T-helper 1 cell treated with Interleukin-12 subunit alpha and Interleukin-12 subunit beta and Interleukin-4 antibody, amounts not matched to agents 30 ng/mL and 1 ng/mL, for 36 hours (primary cell): ENCODE measurements at regions not wholly inside any gene's neighbourhood (a gene's known extent, or its start where the extent isn't known, plus 50 kb on each side); places are given as distances from the start of the nearest gene placed in this dataset.
"Not testable (repeated sequence)": the region's sequence is repeated elsewhere in the genome, so short reads cannot be mapped to it uniquely, and the experiment has no call there.

Experiments
- intact Hi-C: fragments of 100-400 bp; cut with micrococcal nuclease; formaldehyde crosslinking; loops from one replicate; pipeline ENCODE4 v1.15.1; 2024

DNA sequence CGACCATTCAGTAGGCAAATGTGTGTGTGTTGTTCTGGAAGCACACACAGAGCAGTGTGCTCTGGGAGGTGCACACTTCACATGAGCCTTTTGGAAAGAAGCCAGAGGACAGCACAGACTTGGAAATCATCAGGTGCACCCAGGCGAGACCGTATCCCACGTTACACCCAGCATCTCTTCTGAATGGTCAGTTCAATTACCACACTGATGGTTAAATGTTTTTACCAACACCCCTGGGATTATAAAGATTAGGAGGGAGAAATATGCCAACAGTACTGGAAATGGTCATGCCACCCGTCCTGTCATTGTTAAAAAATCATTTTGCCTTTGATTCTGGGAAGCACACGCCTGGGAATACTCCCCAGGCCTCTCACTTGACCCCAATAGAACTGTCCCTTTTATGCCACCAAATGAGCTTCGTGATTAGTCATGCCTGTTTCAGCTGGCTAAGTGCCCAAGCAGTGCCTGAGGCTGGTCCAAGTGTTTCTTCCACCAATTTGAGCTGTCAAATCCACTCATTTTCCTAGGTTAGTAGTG is 183.7 kb downstream of the NRP2 start:
- intact Hi-C loops: no loop called here

DNA sequence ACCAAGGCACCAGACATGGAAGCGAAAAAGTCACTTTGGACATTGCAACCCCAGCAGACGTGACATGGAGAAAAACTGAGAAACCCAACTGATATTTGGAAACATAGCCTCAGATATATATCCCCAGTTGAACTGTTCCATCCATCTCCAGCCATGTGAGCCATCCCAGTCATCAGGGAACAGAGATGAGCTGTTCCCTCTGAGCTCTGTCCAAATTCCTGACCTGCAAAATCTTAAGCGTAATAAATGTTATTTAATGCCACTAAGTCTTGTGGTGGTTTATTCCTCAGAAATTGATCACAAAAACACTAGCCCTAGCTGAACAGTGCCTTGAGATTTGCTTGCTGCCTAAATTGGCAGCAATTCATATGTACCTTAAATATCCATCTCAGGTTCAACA is 182.8 kb downstream of the NRP2 start:
- intact Hi-C loops: no loop called here

DNA sequence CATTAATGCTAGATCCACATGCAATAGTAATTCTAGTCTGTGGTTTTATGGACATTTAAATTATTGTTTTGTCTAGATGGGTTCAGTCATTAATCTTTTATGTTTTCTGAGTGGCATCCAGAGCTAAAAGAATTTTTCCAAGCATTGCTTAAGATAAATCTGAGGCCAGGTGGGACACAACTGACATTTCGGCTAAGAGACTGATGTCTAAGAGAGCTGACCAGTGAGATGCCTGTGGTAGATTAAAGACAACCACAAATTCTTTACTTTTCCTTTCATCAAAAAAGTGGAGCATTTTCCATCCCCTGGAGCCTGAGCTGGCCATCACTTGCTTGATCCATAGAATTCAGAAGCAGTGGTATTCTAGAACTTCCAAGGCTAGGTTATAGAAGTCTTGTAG is 182.2 kb downstream of the NRP2 start:
- intact Hi-C loops: no loop called here

DNA sequence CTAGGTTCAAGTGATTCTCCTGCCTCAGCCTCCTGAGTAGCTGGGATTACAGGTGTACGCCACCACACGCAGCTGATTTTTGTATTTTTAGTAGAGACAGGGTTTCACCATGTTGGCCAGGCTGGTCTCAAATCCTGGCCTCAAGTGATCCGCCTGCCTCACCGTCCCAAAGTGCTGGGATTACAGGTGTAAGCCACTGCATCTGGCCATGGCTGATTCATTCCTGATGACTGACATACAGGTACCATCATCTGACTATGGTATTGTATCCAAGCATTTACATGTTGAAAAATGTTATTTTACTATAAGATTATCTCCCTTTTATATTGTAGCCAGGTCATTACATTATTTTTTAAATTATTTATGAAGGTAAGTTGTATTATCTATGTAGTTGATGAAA is 180.5 kb downstream of the NRP2 start:
- intact Hi-C loops: not testable (repeated sequence)

DNA sequence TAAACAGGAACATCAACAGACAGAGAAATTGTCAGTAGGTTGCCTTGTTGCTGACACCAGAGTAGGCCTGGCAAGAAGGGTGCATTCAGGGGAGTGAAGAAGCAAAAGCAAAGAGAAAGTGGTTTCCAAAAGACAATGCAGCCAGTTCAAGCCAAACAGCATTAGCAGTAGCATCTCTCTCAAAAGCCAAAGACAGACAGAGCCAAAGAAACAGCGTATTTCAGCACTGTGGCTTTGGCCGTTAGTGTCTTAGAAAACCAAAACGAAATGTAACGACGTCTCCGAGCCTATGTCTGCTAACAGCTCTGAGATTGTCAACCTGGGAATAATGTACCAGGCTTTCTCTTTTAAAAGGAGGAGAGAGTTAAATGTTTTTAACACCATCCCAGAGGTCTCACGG is 178.6 kb downstream of the NRP2 start:
- intact Hi-C loops: no loop called here

DNA sequence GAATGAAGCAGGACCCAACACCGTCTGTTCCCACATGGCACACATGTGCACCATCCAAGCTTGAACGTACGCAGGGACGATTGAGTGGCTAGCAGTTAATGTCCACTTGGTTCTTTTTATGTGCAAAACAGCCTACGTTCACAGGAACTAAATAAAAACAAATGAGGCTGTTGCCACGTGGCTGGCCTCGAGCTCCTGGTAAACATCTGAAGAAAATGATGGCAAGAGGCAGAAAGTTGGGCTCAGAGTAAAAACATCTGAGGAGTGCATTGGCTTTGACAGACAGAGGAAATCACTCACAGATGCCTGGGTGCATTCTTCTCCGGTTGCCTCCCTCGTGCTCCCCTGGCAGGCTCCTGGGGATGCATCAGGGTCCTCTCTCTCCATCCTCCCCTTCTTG is 177.9 kb downstream of the NRP2 start:
- intact Hi-C loops: no loop called here

DNA sequence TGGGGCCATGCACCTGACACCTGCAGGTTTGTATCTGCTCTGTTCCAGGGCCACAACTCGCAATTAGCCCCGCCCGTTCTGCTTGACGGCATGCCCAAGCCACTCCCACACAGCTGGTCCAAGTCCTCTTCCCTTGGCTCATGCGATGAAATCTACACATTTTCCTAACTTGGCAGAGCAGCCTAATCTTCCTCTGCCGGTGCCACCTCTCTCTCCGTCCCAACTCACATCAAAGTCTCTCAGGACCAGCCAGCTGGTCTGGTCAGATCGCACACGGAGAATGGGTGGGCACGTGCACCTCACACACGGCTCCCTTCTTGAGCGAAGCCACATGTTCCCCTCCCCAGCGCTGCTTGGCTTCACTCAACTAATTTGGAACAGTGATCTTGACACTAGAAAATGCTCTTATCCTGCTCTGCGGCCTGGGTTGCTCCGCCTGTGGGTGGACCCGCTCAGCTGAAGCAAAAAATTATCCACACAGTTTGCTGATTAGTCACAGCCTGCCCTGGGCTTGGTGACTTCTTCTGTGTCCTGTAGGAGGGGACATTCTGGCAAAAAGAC is 176.7 kb downstream of the NRP2 start:
- intact Hi-C loops: no loop called here

DNA sequence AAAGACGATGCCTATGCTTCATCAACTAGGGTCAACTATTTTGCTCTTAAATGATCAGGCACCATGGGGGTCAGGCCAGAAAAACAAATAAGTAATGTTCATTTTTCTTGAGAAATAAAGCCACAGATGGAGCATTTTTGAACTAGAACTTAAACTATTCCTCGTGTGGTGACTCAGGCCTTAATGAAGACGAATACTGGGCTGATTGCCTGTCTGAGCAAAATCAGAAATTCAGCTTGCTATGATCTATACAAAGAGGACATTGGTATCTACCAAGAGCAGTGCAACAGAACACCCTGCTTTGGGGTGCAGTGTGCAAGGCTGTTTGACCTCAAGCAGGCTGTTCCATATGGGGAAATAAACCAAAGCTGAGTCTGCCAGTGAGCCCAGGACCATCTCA is 176.0 kb downstream of the NRP2 start:
- intact Hi-C loops: no loop called here

DNA sequence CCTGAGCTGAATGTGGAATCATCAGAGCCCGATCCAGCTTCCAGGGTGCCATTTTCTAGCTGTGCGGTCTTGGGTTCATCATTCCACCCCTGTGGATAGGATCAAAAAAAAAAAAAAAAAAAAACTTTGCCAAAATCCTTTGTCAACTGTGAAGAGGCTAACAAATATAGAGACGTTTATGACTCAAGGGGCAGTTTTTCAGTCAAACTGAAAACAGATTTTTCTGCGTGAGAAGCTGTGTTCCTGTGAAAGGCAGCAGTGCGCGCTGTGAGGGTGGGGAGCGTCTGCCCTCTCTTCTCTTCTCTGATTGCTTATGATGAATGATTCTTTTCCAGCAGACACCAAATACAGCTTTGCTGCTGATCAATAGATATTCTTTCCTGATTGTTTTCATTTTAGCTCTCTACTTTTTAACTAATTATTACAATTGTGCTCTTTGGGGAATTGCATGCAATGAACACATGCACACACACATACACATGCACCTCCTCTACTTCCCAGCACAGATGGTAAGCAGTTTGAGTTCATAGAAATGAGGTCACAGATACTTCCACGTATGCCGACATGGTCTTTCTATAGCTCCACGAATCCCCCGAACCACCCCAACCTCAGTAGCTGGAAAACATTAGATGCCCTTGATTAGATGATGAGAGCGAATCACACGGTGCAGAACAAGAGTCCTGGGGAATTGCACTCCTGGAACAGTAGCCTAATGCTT is 175.4 kb downstream of the NRP2 start:
- intact Hi-C loops: no loop called here

DNA sequence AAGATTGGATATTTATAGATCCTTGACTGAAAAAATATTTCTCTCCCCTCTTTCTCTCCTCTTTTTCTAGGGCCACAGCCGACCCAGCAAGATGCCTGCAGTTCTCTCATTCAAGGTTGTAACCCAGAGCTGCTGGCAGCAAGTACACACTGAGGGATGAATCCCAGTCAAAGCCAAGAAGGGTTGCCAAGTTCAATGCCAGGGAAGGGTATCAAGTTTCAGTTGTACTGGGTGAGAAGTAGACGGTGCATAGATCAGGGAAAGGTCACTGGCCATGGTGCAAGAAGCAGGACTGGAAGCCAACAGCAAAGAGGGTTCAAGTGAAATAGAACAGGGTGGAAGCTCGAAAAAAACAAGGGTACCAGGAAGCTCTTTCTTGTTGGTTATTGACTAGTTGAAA is 170.2 kb downstream of the NRP2 start:
- intact Hi-C loops: no loop called here

DNA sequence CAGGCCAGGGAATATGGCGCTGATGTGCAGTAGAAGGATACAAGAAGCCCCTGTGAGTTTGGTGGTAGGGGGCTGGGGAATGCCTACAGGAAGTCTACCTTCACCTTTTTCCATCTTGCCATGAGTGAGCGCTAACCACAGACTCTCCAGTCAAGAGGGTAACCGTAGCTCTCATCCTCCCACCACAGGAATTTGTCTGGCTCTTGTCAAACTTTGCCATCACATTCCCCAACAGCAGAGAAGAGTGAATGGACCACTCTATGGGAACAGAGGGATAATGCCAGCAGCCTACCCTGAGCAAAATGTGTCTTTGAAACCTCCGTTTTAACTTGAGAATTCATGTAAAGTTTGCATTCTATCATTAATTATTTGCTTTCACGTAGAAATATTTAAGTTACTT is 168.3 kb downstream of the NRP2 start:
- intact Hi-C loops: no loop called here

DNA sequence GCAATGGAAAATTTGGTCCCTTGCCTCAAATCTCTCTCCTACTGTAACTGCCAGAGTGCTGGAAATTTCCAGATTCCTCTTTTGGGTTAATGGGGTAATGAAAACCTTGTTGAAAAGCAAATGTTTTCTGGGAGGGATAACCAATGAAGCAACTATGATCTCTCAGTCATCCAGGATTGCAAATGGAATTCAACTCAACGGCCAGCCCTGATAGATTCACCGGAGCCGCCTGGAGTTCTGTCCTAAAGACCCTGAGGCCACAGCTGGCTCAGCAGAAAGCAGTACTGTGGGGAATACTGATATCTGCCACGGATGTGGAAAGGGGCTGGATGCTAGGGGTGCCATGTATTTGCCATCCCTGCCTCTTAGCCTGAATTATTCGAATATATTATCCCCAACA is 167.8 kb downstream of the NRP2 start:
- intact Hi-C loops: no loop called here

DNA sequence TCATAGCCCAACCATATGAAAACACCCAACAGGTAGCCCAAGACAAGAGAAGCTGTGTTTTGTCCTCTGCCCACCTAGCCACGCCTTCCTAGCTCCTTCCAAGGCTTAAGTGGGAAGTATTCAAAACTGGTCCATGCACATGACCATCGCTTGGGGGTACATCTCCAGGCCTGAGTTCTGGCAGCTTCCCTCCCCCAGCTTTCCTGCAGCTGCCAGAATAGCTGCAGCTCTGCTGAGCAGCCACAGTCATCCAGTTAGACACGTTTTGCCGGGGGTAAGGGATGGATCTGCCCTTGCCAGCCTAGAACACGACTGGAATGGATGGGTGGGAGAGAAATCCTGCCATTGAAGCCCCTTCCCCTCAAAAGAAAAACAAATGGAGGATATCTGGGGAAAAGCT is 166.8 kb downstream of the NRP2 start:
- intact Hi-C loops: no loop called here

DNA sequence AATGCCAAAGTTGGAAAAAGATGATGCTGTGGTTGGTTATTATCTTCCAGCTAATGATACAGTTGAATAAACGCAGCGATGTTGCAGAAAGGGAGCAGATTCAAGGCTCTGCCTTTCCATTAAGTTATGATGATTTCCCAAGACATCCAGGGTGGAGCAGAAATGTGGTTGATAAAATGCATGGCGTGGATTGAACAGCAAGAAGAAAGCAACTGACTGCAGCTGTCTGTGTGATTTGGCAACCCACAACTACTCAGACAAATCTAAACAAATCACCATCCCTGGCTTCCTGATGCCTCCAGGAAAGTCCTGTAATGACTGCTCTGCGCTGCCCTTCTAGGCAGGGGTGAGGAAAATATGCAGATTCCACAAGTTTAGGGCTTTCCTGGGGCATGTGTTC is 166.3 kb downstream of the NRP2 start:
- intact Hi-C loops: no loop called here
